Epidermal melanocyte (primary cell): ENCODE measurements at regions not wholly inside any gene's neighbourhood (a gene's known extent, or its start where the extent isn't known, plus 50 kb on each side); places are given as distances from the start of the nearest gene placed in this dataset.

Experiments
- DNase-seq: peaks from one replicate; pipeline ENCODE4 v3.0.0; 2011; ENCODE audit warnings: low spot score; ENCODE audit not compliant: insufficient read length

DNA sequence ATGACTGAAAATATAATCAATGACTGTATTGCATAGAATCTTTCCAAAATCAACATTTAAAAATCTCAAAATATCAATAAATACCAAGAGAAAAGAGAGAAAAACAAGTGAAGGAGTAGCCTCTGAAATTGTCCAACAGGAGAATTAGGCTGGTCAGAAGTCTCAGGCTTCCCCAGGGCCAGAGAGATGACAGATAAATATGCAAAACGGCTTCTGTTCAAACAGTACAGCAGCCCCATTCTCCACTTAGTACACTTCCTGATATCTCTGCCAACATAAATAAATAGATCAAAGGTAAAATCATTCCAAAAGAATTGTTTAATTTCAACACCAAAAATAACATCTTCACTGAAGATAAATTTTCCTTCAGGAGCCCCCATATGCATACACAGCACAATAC is 204.7 kb upstream of the GABRA2 start:
- no peak for DNase-seq

DNA sequence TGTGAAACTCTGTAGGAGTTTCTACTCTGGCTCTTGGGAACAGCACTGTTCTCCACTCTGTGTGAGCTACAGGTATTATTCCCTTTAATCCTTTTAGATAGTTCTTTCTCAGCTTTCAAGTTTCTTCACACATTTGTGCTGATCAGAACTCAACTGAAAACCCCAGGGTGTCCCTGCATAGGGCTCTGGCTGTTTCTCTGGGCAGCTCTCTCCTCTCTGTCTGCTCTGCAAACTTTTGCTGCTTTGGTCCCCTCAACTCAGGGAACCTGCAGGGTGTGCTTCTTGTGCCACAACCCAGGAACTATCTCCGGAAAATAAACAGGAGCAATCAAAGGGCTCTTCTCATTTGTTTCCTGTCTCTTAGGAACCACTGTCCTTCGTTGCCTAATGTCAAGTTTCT is 196.6 kb upstream of the GABRA2 start:
- no peak for DNase-seq

DNA sequence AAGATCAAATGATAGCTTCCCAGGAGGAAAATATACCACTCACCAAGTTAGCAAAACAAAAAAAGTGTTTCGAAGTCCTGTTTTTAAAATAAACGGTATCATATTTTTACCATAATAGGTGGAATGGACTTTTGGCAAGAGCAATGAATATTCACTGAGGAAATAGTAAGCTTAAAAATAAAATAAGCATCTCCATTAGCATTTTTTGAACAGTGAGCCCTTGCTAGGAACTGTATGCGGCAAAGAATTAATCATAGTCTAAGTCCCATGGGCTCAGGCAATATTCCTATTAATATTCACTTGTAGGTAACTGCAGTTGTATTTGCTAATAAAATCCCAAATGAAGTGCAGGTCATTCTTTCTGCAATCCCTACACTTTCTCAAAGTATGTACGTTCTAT is 191.7 kb upstream of the GABRA2 start:
- DNase-seq = no peak

DNA sequence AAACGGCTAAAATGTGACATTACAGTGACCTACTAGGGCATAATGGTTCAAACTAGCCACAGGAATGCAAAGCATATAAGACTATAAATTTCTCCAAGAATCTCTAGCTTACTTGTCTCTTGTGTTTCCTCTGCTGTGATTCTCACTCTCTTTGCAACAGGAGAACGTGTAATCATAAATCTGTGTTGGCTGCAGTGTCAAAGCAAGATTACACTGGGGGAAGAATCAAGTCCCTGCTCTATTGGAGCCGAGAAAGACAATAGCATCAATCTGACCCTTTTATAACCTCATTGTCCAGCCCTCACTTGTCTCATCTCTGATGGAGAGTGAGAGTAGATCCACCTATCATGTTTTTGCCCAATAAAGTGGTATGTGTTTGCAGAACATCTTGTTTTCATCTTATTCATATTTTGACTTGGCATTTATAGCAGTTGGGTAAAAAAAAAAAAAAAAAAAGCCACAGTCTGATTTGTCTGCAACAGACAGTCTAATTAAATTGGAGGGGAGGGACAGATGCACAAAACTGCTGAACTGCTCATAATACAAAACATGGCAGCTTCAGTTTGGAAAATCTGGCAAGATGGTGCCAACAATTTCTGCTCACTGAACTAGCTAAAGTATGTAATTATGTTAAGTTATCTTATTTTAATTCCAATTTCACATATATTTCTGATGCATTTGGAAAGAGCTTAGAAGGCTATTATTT is 165.0 kb upstream of the GABRA2 start:
- no peak for DNase-seq

DNA sequence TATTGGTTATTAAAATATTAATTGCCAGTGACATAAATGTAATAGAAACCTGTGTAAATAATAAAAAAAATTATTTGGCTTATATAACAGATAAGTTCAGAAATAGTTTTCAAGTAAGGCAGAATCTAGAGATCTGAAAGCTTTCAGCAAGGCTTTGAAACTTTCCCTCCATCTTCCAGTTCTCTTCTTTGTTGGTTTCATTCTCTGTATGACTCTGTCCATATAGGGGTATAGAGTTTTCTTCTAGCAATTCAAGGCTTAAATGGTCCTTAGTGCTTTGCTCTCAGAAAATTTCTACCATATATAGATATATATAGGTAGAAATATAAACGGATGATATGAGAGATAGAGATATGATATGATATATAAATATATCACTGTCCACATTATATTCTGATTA is 160.5 kb upstream of the GABRA2 start:
- DNase-seq = no peak

DNA sequence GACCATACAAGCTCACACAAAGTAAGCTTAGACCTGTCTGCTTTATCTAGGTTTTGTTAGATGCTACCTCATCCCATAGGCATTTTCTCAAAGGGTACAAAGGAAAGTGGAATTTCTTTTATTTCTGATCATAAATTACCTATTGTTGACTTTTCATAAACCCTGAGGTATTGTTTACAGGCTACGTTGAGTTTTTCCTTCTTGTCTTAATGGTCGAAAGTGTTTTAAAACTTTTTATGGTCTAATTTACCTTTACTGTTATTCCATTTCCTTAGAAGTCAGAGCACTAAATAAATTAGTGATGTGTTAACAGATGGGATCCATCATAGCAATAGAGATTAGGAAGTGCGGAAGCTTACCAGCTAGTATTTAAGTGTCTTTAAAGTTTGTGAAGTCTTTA is 159.2 kb upstream of the GABRA2 start:
- DNase-seq = no peak

DNA sequence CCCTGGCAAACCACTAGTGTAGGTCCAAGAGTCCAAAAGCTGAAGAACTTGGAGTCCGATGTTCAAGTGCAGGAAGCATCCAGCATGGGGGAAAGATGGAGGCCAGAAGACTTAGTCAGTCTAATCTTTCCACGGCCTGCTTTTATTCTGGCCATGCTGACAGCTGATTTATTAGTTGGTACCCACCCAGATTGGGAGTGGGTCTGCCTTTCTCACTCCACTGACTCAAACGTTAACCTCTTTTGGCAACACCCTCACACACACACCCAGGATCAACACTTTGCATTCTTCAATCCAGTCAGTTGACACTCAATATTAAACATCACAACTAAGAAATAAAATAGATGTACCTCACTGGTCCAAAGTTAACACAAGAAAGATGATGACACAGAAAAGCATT is 134.8 kb upstream of the GABRA2 start:
- no peak for DNase-seq

DNA sequence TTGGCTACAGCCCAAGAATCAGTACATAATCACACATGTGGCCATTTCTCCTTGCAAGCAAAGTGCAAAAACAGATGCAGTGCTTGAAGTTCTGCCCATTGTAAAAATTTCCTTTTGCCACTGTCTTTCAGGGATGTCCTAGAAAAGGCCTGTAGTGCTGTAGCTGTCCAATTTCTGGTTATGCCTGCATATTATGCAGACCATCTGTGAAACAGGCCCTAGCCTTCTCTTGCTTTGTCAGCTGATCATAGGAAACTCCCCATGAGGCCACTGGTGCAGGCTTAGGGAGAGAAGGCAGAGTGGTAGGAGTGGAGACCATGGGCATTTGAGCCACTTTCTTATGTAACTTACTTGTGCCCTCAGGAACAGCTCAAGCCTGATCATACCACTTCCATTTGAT is 130.4 kb upstream of the GABRA2 start:
- DNase-seq = no peak

DNA sequence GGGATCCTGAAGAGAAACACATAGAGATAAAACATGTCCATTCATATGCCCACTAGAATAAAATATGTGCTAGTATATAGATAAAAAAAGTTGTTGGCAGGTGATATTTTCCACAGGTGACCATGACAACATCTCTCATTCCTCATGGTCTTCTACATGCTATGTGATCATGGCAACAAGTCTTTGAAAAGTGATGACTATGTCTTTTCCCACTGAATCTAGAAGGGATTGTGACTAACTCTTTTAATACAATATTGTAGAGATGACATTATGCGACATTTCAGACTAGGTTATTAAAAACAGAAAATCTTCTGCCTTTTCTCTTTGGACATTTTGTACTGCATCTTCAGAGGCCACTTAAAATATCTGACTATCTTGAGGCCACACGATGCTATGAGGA is 126.0 kb upstream of the GABRA2 start:
- DNase-seq = no peak

DNA sequence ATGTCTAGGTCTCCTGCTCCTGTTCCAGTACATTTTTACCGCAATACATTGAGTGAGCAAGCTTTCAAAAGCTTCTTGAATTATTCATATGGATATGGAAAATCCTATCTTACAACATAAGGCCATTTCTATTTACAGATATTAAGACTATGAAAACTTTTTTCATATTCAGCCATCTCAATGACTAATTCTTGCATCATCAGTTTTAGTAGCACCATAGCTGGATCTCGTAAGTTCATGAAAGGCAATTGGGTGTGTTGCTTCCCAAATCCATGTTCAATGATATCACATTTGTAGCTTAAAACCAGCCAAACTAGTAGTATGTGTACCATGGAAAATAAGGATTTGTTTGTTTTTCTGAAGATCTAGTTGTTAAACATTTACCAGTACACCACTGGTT is 118.3 kb upstream of the GABRA2 start:
- no peak for DNase-seq

DNA sequence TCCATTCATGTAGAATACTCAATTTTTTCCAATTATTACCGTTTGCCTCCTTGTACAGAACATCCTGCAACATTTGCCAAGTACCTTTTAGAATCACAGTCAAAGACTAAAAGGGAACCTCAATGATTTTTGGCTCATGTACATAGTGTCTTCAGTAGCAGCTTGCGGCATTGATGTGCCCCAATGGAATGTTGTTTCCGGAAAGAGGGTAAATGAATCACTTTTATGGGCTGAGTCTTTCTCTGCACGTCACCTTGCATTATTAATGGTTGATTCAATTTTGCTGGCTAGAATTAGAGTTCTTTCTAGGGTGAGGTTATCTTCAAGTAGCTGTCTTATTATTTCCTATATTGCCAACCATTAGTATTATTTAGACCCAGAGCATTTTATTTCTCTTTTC is 116.9 kb upstream of the GABRA2 start:
- DNase-seq = no peak

DNA sequence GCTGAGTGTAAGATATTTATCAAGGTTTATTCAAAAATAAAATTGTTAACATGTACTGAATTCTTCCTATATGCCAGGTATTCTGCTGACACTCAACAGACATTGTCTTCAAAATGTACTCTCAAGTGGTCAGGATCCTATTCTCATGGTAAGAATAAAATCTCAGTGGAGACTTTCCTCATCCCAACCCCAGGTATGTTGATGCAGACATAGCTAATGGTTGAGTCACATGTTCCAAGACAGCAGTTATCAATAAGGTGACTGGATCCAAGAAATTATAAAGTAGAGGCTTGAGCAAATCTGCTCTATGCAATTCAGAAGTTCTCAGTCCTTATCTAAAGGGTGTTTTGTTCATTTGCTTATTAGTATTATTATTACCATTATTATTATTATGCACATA is 115.2 kb upstream of the GABRA2 start:
- no peak for DNase-seq

DNA sequence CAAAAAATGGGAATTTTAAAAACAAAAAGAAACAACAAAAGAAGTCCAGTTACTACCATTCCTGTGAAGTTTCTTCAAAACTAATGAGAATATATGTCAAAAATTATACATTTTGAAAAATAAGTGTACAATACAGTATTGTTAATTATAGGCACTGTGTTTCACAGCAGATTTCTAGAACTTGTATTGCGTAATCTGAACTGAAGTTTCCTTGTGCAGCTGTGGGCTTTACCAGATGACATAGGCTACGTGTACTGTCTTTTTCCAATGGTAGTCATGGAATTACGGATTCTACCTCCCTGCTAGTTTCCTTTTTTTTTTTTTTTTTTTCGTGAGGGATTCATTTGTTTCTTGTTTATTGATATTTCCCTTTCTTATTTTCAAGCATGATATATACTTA is 113.8 kb upstream of the GABRA2 start:
- no peak for DNase-seq

DNA sequence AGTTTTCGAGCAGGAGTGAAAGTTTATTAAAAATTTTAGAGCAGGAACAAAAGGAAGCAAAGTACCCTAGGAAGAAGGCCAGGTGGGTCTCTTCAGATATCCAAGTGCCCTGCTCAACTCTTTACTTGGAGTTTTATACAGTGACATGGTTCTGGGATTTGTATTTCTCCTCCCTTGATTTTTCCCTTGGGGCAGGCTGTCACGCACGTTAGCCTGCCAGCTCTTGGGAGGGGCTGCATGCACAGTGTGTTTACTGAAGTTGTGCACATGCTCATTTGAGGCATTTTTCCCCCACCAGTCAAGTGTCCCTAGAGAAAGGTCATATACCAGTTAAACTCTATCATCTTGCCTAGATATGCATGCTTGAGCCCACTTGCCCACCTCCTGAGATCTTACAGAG is 102.5 kb upstream of the GABRA2 start:
- DNase-seq = no peak

DNA sequence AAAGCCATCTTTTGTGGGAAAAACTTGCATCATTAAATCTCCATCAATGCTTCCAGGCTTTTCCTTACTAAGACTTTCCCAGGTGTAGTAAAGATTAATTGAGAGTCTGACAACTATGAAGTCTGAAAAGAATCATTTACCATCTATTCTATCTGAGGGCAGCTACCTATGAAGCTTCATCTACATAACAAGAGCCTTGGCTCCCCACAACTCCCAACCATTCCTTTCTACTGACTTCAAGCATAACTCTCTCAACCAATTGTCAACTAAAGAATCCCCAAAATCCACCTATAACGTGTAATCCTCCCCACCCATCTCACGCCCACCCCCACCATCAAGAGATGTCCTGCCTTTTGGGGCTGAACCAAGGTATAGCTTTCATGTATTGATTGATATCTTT is 101.5 kb upstream of the GABRA2 start:
- no peak for DNase-seq

DNA sequence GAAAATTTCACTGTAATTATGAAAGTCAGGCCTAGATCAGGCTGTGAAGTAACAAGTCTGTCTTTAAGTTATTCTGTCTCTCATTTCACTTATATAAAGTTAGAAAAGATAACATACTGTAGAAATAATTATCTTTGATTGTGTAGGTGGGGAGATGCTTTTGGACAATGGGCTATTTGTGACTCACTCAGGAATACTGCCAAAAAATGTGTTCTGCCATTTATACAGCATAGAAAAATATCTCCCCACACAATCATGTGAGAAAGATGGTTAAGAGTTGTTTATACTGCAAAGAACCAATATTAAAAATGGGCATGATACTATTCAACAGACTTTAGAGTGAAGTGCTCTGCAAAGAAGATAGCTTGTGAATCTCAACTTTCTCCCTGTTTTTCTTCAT is 95.0 kb upstream of the GABRA2 start:
- DNase-seq = no peak

DNA sequence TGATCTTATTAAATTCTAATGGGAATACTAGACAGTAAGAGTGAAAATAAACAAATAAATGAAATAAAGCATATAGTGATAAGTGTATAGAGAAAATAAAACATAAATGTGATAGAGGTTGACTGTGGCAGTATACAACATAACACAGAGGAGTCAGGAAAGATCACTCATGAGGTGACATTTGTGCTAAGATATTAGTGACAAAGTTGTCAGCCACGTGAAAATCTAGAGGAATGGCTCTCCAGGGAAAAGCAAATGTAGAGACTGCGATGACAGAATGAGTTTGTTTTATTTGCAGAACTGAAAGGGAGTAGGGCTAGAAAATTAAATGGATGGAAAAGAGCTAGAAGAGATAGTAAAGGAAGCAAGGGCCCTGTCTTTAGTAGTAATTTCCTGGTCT is 72.8 kb upstream of the GABRA2 start:
- DNase-seq = no peak

DNA sequence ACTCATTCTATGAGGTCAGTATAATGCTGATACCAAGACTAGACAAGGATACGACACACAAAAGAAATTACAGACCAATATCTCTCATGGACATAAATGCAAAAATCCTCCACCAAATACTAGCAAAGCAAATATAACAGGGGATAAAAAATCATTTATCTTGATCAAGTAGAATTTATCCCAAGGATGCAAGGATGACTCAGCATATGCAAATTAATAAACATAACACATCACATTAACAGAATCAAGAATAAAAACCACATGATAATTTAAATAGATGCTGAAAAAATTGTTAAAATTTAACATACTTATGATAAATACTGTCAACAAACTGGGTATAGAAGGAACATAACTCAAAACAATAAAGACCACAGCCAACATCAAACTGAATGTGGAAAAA is 69.4 kb upstream of the GABRA2 start:
- DNase-seq = no peak

DNA sequence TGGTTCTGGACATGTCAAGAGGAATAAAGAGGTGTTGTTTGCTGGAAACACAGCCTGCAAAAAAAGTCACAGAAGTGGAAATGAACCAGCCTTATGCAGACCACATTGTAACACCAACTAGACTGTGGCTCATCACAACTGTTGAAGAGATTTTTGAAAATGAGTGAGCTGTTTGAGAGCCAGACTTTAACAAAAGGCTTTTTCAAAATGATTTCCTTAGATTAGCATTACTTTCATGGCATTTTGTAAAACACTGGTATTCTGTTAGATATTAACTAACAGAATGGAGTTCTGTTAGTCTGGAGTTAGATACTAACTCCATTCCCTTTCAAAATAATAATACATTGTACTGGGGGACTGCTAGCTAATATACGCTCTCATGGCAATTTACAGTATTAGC is 60.6 kb upstream of the GABRA2 start:
- peak; percentile 17 for DNase-seq

DNA sequence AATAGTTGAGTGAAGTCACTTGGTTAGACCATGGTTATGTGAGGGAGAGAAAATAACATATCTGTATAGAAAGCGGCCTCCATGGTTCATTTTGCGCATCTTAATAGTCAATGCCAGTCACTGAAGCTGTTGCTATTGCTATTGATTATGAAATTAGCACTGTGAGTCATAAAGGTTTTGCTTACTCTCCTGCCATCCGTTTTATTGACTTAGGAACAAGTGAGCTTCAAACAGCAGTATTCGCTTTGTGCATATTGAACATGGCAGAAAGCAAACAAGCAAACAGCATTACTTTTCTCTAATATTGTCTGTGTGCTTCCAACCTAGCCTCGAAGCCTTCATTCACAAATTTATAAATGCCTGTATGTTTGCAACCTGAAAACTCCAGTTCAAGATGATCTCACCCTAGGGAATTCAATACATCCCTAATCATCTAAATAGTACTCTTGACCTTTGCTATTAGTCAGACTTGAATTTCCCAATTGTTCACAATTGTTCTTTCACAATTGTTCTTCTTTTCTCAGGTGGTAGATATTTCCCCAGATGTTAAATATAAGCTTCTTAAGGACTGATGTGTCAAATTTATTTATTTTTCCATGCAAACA is 55.9 kb upstream of the GABRA2 start:
- DNase-seq = no peak

DNA sequence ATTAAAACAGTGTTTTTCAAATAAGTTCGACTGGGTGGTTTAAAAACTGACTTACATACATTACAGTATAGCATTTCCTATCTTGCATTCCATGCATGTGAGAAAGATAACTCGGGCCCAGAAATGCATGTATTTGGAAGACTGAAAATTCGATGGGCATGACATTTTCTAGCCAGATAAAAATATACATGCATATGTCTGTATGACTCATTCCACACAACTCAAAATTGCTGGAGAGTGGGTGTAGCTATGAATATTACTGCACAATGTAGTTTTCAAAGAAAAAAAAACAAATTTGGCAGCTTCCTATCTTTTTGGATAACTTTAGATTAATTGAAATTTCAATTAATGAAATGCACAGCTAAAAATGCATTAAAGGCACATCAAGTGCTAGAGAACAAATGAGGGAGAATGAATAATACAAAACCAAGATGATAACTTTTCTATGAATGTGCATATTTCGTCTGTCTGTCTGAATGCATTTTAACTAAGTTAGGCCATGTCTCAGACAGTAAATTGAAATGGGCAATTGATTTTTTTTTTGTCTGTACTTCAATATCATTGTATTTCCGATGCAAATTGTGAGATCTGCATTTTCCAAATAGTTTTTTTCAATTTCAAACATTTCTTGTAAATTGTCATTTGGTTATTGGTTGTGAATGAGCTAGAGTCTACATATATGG is 54.5 kb upstream of the GABRA2 start:
- DNase-seq = no peak

DNA sequence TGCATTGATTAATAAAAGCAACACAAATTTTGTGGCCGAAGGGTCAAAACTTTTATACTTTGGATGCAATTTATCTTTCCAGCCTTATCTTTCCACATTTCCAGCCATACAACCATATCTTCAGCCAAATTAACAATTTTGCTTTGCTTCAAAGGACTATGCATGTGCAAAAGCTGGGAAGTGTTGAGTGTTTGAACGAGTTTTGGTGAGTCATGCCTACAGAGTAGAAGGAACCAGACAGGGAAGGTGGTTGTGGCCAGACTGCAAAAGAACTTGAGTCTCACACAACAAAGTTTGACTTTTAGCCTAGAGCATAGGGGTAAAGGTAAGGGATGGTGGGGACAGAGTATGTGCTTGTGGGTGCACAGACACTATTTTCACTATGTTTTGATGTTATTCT is 53.0 kb upstream of the GABRA2 start:
- DNase-seq = no peak
